GM12878 (cell line): ENCODE measurements at regions not wholly inside any gene's neighbourhood (a gene's known extent, or its start where the extent isn't known, plus 50 kb on each side); places are given as distances from the start of the nearest gene placed in this dataset.

Experiments used
- ATAC-seq: fragments of 200-7000 bp; cut with Tn5 transposase; 3 replicates; pipeline ENCODE4 v1.9.1; 2020; ENCODE audit warnings: mild to moderate bottlenecking, moderate library complexity
- BruUV-seq: library from RNA; stranded (reverse); fragments of 400-500 nt; replicated peaks from 2 replicates; lab custom pipeline; 2021; lab: Mats Ljungman, UMichigan
- CTCF ChIA-PET: fragments of 300-600 bp; sonication (Branson Sonifier 250); formaldehyde crosslinking; extraction: SDS; loops from one replicate; lab custom pipeline; 2021; ENCODE audit warnings: inconsistent platforms; lab: Yijun Ruan, JAX
- POLR2A ChIA-PET: fragments of 350-600 bp; formaldehyde crosslinking; extraction: SDS; loops from one replicate; lab custom pipeline; 2021; ENCODE audit warnings: inconsistent platforms; lab: Charles Lee
- RAD21 ChIA-PET: fragments of 300-600 bp; sonication (Branson Sonifier 250); formaldehyde crosslinking; loops from one replicate; lab custom pipeline; 2023; ENCODE audit warnings: antibody characterized with exemption; ENCODE audit not compliant: unreplicated experiment; lab: Charles Lee
- SMC1A ChIA-PET: fragments of 300-600 bp; sonication (Branson Sonifier 250); formaldehyde crosslinking; loops from one replicate; lab custom pipeline; 2023; ENCODE audit not compliant: unreplicated experiment, uncharacterized antibody; lab: Charles Lee
- DNase-seq: peaks from one replicate; pipeline ENCODE4 v3.0.0-alpha.2; 2011; ENCODE audit warnings: low read depth, low spot score
- FAIRE-seq: peaks from 3 replicates; lab custom pipeline; 2011; peaks lifted over from hg19 to GRCh38; lab: Jason Lieb, UNC
- H2AFZ ChIP-seq: 2 replicates; pipeline ENCODE4 v1.6.0; 2011; ENCODE audit warnings: low read depth, low read length, control low read depth; ENCODE audit not compliant: control insufficient read depth
- H3K27ac ChIP-seq: 2 replicates; pipeline ENCODE4 v1.5.1; 2011; ENCODE audit warnings: control low read depth; ENCODE audit not compliant: control insufficient read depth, insufficient read depth
- H3K27me3 ChIP-seq, 2 experiments: replicated peaks in 1 of 2; 2 replicates each; pipeline versions ENCODE4 v1.6.0 to v1.6.1; 2011; ENCODE audit warnings: low read length in 1 of 2; ENCODE audit not compliant: control insufficient read depth in 2 of 2, insufficient read depth in 2 of 2
- H3K36me3 ChIP-seq, 2 experiments: 2 replicates each; pipeline ENCODE4 v1.5.1; 2011; ENCODE audit warnings: low read length in 1 of 2; ENCODE audit not compliant: control insufficient read depth in 2 of 2, insufficient read depth in 2 of 2
- H3K4me1 ChIP-seq: 2 replicates; pipeline ENCODE4 v1.6.1; 2011; ENCODE audit warnings: mild to moderate bottlenecking, low read length, moderate library complexity, mixed read lengths; ENCODE audit not compliant: control insufficient read depth, insufficient read depth
- H3K4me2 ChIP-seq: 2 replicates; pipeline ENCODE4 v1.6.0; 2011; ENCODE audit warnings: control low read depth; ENCODE audit not compliant: control insufficient read depth, insufficient read depth
- H3K4me3 ChIP-seq: fragments of 200-600 bp; sonication (generic); 2 replicates; pipeline ENCODE4 v1.5.1; 2016
- H3K79me2 ChIP-seq: 2 replicates; pipeline ENCODE4 v1.6.0; 2011; ENCODE audit warnings: low read length; ENCODE audit not compliant: control insufficient read depth, insufficient read depth
- H3K9ac ChIP-seq: 2 replicates; pipeline ENCODE4 v1.8.0; 2011; ENCODE audit warnings: low read length, control low read depth, mixed read lengths; ENCODE audit not compliant: control insufficient read depth, insufficient read depth
- H3K9me3 ChIP-seq: replicated peaks from 3 replicates; pipeline ENCODE4 v1.5.1; 2011; ENCODE audit warnings: mild to moderate bottlenecking, low read length; ENCODE audit not compliant: control insufficient read depth, insufficient read depth
- H4K20me1 ChIP-seq: 2 replicates; pipeline ENCODE4 v1.6.0; 2011; ENCODE audit not compliant: control insufficient read depth, insufficient read depth
- BRCA1 ChIP-seq: IDR thresholded peaks from 2 replicates; pipeline ENCODE4 v1.6.1; 2011; ENCODE audit warnings: low read depth, low read length, improper control_type of control experiment
- CHD2 ChIP-seq: IDR thresholded peaks from 2 replicates; pipeline ENCODE4 v1.6.1; 2011; ENCODE audit warnings: low read depth, low read length, improper control_type of control experiment, borderline replicate concordance
- HDAC2 ChIP-seq: fragments of 200-600 bp; sonication (generic); IDR thresholded peaks from 2 replicates; pipeline ENCODE4 v1.6.1; 2017
- HDGF ChIP-seq: fragments of 450-650 bp; IDR thresholded peaks from 2 replicates; pipeline ENCODE4 v1.6.1; 2016; ENCODE audit warnings: antibody characterized with exemption
- POLR2AphosphoS2 ChIP-seq: IDR thresholded peaks from 2 replicates; pipeline ENCODE4 v1.6.1; 2011; ENCODE audit warnings: low read depth, mild to moderate bottlenecking, low read length, improper control_type of control experiment, moderate library complexity
- RUNX3 ChIP-seq: IDR thresholded peaks from 2 replicates; pipeline ENCODE4 v1.6.1; 2012; ENCODE audit warnings: low read length, inconsistent platforms
- SMAD1 ChIP-seq: fragments of 450-650 bp; IDR thresholded peaks from 2 replicates; pipeline ENCODE4 v1.6.1; 2018; ENCODE audit warnings: mild to moderate bottlenecking, low read depth; ENCODE audit not compliant: partially characterized antibody
- SMAD5 ChIP-seq: IDR thresholded peaks from 2 replicates; pipeline ENCODE4 v1.6.1; 2016; ENCODE audit warnings: antibody characterized with exemption, low read depth
- SRF ChIP-seq, 2 experiments: IDR thresholded peaks; 2 replicates each; pipeline ENCODE4 v1.6.1; 2011; ENCODE audit warnings: low read depth in 2 of 2, low read length in 2 of 2, mild to moderate bottlenecking in 1 of 2, moderate library complexity in 1 of 2
- TBL1XR1 ChIP-seq: IDR thresholded peaks from 2 replicates; pipeline ENCODE4 v1.6.1; 2012; ENCODE audit warnings: low read depth, low read length, improper control_type of control experiment
- ZNF622 ChIP-seq: fragments of 450-650 bp; IDR thresholded peaks from 2 replicates; pipeline ENCODE4 v1.6.1; 2017; ENCODE audit warnings: mild to moderate bottlenecking, inconsistent platforms
- WGBS: methylation state at CpG from one replicate; pipeline ENCODE4 v1.1.6; 2016; ENCODE audit warnings: low lambda C conversion rate; ENCODE audit not compliant: insufficient replicate concordance, insufficient coverage; ENCODE audit errors: missing lambda C conversion rate; 5-methylcytosine and 5-hydroxymethylcytosine counted together
- in situ Hi-C: fragments of 300-500 bp; cut with MboI; formaldehyde crosslinking; loops from 9 replicates; pipeline ENCODE4 v1.14.3; 2018; ENCODE audit warnings: mixed read lengths
- intact Hi-C: fragments of 100-400 bp; cut with micrococcal nuclease; formaldehyde crosslinking; loops from one replicate; pipeline ENCODE4 v1.14.2; 2022; ENCODE audit not compliant: unreplicated experiment
- TF ChIP-seq, protein P1 (sequence below): IDR thresholded peaks from 2 replicates; pipeline ENCODE4 v1.6.1; 2011; ENCODE audit warnings: borderline replicate concordance, low read depth, mild to moderate bottlenecking, moderate library complexity, mixed read lengths, low read length; ENCODE audit not compliant: insufficient read depth; ENCODE audit errors: extremely low read length
- TF ChIP-seq, protein P2 (sequence below): fragments of 450-650 bp; IDR thresholded peaks from 2 replicates; pipeline ENCODE4 v1.6.1; 2016; ENCODE audit warnings: mild to moderate bottlenecking

- intact Hi-C loops (no loop called here), in situ Hi-C loops (no loop called here)
- no TSS peak for BruUV-seq
- H3K36me3 ChIP-seq: no peaks in the 10 kb centered on the region
- H2AFZ ChIP-seq: no peak overlapping the region
- ATAC-seq (peak; percentile 42; the same call in 1 of the 3 replicates), FAIRE-seq (no peak), DNase-seq (no peak)
- ChIA-PET CTCF (interaction anchor here (1.0 to 1.1 kb wide), 2 partner anchors 11 to 16 kb away, joined by 3 read pairs; no protein-coding TSS in a partner anchor), SMC1A (interaction anchor here (0.8 kb wide), 1 partner anchor 31 kb away, joined by 3 read pairs; no protein-coding TSS in a partner anchor), RAD21 (no interaction called here), POLR2A (no interaction called here)
- H3K4me1 ChIP-seq: no peaks in the 10 kb centered on the region
- H3K9ac ChIP-seq: no peak overlapping the region
- no peaks in the 10 kb centered on the region for H3K9me3 ChIP-seq
- no peaks in the 10 kb centered on the region for H3K79me2 ChIP-seq
- H3K27me3 ChIP-seq: no peaks in the 10 kb centered on the region
- no peaks in the 10 kb centered on the region for H4K20me1 ChIP-seq
- H3K4me3 ChIP-seq: no peak overlapping the region
- no peak overlapping the region for H3K27ac ChIP-seq
- no peak overlapping the region for H3K4me2 ChIP-seq
- TF ChIP-seq RUNX3 (peak; percentile 20; the same call in 1 of the 2 replicates), SMAD1 (no peak), HDGF (no peak)
Measured at GRCh38 chr14:53670701-53671100, 285.9 kb downstream of the BMP4 start.

GRCh38 chr14:53668897-53669296 is 287.7 kb downstream of the BMP4 start:
- no peak for DNase-seq
- TF ChIP-seq POLR2AphosphoS2 (no peak), ZNF622 (no peak), HDAC2 (no peak), BRCA1 (no peak), TBL1XR1 (no peak), CHD2 (no peak), SMAD5 (no peak), SRF (IDR thresholded peaks at IDR 0.05; ENCODE audit: low read depth in 2 of 2, low read length in 2 of 2) (no peak)
- TF ChIP-seq, protein P1, sequence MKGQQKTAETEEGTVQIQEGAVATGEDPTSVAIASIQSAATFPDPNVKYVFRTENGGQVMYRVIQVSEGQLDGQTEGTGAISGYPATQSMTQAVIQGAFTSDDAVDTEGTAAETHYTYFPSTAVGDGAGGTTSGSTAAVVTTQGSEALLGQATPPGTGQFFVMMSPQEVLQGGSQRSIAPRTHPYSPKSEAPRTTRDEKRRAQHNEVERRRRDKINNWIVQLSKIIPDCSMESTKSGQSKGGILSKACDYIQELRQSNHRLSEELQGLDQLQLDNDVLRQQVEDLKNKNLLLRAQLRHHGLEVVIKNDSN: no peak
- TF ChIP-seq, protein P2, sequence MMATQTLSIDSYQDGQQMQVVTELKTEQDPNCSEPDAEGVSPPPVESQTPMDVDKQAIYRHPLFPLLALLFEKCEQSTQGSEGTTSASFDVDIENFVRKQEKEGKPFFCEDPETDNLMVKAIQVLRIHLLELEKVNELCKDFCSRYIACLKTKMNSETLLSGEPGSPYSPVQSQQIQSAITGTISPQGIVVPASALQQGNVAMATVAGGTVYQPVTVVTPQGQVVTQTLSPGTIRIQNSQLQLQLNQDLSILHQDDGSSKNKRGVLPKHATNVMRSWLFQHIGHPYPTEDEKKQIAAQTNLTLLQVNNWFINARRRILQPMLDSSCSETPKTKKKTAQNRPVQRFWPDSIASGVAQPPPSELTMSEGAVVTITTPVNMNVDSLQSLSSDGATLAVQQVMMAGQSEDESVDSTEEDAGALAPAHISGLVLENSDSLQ: no peak

More at GRCh38 chr14:53668897-53669296, 287.7 kb downstream of the BMP4 start:
- no peak overlapping the region for H3K9ac ChIP-seq
- no peaks in the 10 kb centered on the region for H3K79me2 ChIP-seq
- ChIA-PET CTCF (no interaction called here), SMC1A (interaction anchor here (0.5 kb wide), 1 partner anchor 986 kb away, joined by 3 read pairs; no protein-coding TSS in a partner anchor), RAD21 (no interaction called here), POLR2A (no interaction called here)
- BruUV-seq: no TSS peak
- H3K9me3 ChIP-seq: no peaks in the 10 kb centered on the region
- no peaks in the 10 kb centered on the region for H4K20me1 ChIP-seq
- in situ Hi-C loops: no loop called here
- intact Hi-C loops: no loop called here
- no peak overlapping the region for H2AFZ ChIP-seq
- H3K4me3 ChIP-seq: no peak overlapping the region
- 0% methylated on average over 5 of the region's 5 CpGs for WGBS
- no peaks in the 10 kb centered on the region for H3K36me3 ChIP-seq
- ATAC-seq: no peak
- no peak overlapping the region for H3K4me2 ChIP-seq
- no peaks in the 10 kb centered on the region for H3K27me3 ChIP-seq
- no peaks in the 10 kb centered on the region for H3K4me1 ChIP-seq
- no peak for FAIRE-seq
- no peak overlapping the region for H3K27ac ChIP-seq
